ENCODE measurements at regions not wholly inside any gene's neighbourhood (a gene's known extent, or its start where the extent isn't known, plus 50 kb on each side); places are given as distances from the start of the nearest gene placed in this dataset.
"Not testable (repeated sequence)": the region's sequence is repeated elsewhere in the genome, so short reads cannot be mapped to it uniquely, and the experiment has no call there.

GRCh38 chr2:125341353-125341752 lies 1314.6 kb upstream of the GYPC start:
- DNase-seq (ENCODE audit: low read depth in 1 of 2, low spot score in 1 of 2) = no peak

DNA sequence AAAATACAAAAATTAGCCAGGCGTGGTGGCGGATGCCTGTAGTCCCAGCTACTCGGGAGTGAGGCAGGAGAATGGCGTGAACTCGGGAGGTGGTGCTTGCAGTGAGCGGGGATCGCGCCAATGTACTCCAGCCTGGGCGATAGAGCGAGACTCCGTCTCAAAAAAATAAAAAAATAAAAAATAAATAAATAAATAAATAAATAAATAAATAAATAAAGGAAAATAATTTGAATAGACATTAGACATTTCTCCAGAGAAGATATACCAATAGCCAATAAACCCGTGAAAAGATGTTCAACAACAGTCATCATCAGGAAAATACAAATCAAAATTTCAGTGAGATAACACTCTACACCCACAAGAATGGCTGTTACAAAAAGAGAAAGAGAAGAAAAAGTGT lies 1302.4 kb upstream of the GYPC start:
- not testable (repeated sequence) for DNase-seq (ENCODE audit: low read depth in 1 of 2, low spot score in 1 of 2)

- no peak for DNase-seq (ENCODE audit: low read depth in 1 of 2, low spot score in 1 of 2)
Measured at GRCh38 chr2:125364192-125364983, 1291.6 kb upstream of the GYPC start.

DNA sequence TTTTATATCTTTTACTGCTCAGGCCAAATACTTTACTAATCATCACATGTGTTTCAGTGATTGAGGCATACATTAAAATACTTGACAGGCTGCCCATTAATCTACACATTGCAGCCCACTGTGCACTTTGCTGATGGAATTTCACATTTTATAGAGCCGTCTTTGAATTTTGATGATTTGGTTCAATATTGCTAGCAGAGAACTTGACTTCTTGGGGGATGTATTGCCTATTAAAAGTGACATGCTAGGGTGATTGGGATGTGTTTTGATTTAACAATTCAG lies 1291.0 kb upstream of the GYPC start:
- no peak for DNase-seq (ENCODE audit: low read depth in 1 of 2, low spot score in 1 of 2)

DNA sequence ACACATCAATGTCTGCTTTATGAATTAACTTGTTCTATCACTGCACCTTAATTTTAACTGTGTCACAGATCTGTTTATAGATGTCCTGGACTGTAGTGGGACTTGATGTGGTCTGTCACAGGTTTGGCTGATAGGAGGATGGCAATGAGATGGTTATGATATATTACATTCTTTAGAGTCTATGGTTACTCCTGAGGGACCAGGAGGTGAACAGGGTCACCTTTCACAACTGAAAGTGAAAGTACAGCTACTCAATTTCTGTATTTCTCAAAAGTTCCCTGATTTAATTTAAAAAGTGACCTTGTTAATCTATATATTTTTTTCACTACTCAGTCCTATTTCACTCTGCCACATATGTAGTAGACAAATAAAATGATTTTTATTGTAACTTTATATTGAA lies 1284.1 kb upstream of the GYPC start:
- DNase-seq (ENCODE audit: low read depth in 1 of 2, low spot score in 1 of 2) = no peak

DNA sequence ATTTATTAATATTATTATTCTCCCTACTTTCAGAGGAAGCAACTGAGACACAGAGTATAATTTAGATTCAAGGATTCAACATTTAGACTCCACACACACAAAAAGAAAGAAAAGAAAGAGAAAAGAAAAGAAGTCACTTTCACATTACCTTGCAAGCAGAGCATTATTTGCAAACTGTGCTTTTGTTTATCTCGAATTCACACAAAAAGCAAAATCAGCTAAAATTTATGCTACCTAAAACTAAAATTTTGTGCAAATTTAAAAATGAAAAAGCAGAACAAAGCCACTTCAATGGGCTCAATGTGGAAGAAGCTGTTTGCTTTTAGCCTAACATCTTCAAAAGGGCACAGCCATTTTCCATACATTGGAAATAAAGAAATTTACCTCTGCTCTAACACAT lies 1282.7 kb upstream of the GYPC start:
- DNase-seq (ENCODE audit: low read depth in 1 of 2, low spot score in 1 of 2) = no peak

DNA sequence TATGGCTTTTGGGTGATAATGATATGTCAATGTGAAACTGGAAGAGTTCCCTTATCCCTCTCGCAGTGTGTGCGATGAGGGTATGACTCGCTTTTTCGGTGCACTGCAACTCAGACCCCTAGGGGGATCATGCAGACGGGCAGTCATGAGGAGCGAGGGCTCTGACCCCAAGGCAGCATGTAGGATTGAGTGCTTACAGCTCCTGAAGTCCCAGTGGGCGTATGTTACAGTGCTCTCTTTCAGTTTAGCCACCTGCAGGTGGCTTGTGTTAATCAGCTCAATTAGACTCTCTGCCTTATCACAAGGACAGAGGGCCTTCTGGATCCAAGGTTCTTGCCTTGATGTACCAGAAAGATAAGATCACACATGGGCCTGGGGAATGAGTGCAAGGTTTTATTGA lies 1269.9 kb upstream of the GYPC start:
- no peak for DNase-seq (ENCODE audit: low read depth in 1 of 2, low spot score in 1 of 2)

DNA sequence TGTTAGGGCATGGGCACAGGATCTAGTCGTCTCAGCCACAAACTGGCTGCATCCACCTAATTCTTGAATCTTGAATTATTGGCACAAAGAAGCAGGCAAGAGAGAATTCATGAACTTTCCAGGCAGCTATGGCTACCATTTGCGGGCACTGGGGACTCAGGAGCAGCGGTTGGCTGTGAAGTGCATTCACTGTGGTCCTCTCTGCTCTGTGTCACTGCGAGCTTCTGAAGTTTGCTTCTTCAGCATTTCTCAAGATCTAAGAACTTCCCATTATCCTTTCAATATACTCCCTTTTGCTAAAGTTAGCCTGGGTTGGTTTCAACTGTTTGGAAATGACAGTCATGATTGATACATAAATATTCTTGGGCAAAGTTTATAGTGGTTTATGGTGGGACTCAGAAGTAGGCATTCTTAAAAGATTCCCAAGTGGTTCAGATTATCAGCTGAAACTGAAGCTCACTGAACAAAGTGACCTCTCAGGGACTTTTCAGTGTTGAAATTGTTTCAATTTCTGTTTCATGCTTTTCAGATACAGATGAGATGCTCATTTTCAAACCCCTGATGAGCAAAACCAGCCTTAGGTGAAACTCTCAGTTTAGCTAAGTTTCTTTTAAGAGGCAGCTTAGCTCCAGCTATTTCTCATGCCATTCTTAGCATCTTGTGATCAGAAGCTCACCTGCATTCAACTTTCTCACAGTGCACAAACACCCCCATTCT lies 1258.3 kb upstream of the GYPC start:
- DNase-seq (ENCODE audit: low read depth in 1 of 2, low spot score in 1 of 2) = no peak

- no peak for DNase-seq (ENCODE audit: low read depth in 1 of 2, low spot score in 1 of 2)
Measured at GRCh38 chr2:125398738-125399524, 1257.0 kb upstream of the GYPC start.

- DNase-seq (ENCODE audit: low read depth in 1 of 2, low spot score in 1 of 2) = no peak
Measured at GRCh38 chr2:125405816-125406215, 1250.1 kb upstream of the GYPC start.

DNA sequence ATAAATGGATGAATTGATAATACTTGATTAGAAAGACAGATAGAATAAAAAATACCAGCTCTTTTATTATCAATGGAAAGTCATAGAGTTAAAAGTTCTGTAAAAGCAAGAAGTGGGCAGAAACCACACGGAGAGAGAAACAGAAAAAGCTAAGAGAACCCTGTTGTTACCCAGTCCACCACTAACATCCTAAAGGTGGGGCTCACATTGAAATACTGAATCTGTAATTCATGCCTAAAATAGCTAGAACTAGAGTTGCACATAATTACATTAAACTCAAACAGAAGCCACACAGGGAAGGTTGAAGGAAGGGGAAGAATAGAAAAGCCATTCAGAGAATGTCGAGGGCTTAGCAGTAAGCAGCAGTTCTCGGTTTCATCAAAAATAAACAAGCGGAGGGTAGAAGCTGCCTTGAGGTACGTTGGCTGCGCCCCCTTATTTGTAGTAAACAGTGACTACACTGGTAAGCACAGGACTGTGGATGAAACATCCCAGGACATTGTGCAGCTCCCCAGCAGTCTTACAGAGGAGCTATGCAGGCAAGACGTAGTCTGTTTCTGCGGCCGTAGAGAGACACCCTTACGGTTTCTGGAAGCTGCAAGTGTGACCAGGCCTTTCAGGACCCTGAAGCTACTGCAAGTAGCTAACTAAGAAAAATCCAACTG lies 1247.0 kb upstream of the GYPC start:
- no peak for DNase-seq (ENCODE audit: low read depth in 1 of 2, low spot score in 1 of 2)

GRCh38 chr2:125418483-125418882 lies 1237.5 kb upstream of the GYPC start:
- no peak for DNase-seq (ENCODE audit: low read depth in 1 of 2, low spot score in 1 of 2)

DNA sequence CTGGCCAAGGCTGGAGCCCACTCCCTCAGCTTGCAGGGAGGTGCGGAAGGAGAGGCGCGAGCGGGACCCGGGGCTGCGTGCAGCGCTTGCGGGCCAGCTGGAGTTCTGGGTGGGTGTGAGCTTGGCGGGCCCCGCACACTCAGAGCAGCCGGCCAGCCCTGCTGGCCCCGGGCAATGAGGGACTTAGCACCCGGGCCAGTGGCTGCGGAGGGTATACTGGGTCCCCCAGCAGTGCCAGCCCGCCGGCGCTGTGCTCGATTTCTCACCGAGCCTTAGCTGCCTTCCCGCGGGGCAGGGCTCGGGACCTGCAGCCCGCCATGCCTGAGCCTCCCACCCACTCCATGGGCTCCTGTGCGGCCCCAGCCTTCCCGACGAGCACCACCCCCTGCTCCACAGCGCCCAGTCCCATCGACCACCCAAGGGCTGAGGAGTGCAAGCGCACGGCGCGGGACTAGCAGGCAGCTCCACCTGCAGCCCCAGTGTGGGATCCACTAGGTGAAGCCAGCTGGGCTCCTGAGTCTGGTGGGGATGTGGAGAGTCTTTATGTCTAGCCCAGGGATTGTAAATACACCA lies 1233.7 kb upstream of the GYPC start:
- not testable (repeated sequence) for DNase-seq (ENCODE audit: low read depth in 1 of 2, low spot score in 1 of 2)

- no peak for DNase-seq (ENCODE audit: low read depth in 1 of 2, low spot score in 1 of 2)
Measured at GRCh38 chr2:125424266-125424785, 1231.6 kb upstream of the GYPC start.

DNA sequence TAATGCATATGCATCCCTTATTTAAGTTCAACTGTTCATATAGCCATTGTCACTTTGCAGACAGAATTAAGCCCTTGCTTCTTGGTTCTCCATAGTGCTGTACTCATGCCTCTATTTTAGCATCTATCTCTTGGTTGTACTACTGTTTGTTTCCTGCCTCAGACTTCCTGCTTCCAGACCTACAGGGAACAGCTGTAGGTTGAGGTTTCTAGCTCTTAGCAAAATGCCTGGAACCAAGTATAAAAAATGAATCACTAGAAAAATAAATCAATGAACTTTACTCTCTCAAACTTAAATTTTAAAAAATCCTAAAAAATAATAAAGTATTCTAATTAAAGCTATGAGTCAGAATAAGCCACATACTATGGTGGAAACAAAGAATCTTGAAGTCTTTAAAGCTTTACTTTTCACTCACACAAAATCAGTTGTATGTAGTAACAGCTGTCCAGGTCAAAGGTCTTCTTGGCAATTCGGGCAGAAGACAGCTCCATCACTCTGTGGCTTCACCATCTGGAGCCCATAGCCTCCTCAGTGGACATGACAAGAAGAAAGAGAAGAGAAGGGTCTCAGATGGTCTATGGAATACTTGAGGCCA lies 1228.1 kb upstream of the GYPC start:
- DNase-seq (ENCODE audit: low read depth in 1 of 2, low spot score in 1 of 2) = no peak

- DNase-seq (ENCODE audit: low read depth in 1 of 2, low spot score in 1 of 2) = no peak
Measured at GRCh38 chr2:125444106-125444505, 1211.9 kb upstream of the GYPC start.

DNA sequence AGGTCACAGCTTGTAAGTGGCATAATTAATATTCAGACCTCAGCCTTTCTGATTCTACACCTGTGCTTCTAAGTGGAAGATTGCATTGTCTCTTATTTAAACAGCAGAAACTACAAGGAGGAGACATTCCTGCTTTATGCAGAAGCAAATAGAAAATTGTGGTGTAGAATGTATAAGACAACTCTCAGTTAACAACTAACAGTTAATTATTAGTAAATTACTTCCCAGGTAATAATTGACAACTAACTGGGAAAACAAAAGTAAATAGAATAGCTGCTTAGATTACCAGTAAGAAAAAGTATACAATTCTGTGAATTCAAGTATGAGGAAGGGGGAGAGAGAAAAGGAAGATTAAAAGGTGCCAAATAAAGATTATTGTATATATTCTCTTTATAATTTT lies 1210.5 kb upstream of the GYPC start:
- no peak for DNase-seq (ENCODE audit: low read depth in 1 of 2, low spot score in 1 of 2)

GRCh38 chr2:125450092-125450491 lies 1205.9 kb upstream of the GYPC start:
- no peak for DNase-seq (ENCODE audit: low read depth in 1 of 2, low spot score in 1 of 2)

DNA sequence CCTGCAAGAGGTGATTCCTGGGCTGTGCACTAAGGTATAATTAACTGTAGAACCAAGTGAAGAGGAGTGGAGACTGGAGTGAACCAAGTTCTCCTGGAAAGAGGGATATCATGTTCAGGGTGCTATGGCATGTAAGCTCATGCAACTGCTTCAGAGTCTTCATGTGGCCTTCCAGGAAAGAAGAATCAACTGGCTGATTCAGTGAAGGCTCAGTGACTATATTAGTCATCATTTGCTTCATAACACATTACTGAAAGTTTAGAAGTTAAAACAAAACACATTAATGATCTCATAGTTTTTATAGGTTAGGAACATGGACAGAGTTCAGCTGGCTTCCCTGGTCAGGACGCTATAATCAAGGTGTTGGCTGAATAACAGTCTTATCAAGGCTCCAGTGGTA lies 1200.8 kb upstream of the GYPC start:
- no peak for DNase-seq (ENCODE audit: low read depth in 1 of 2, low spot score in 1 of 2)

DNA sequence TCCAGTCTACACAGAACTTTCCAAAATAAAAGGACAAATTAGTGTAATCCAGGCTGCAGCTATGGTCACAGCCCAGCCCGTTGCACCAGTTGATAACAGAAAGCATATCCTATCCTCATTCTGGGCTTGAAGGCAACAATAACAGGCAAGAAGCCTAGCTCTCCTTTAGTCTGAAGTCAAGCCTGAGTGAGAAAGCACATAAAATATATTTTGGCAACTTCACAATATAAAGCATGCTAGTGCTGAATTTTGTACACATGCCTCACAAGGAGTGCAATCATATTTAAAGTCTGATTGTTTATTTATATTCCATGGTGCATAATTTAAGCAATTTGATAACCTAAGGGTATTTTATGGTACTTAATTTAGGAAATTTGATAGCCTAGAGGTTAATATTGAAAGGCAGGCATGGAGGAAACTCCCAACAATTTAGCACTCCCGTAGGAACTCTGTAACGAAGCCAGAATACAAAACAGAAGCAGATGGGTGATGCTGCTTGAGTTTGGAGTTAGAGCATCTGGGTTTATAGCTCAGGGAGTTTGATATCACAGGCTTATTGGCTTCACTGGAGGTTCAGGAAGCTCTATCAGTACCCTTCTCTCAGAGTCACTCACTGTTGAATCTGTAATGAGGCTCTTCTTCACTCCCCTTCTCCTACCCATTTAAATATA lies 1199.1 kb upstream of the GYPC start:
- DNase-seq (ENCODE audit: low read depth in 1 of 2, low spot score in 1 of 2) = no peak

Data from activated T-helper 1 cell treated with anti-CD3 and anti-CD28 coated beads, Interleukin-2, amount 50 U/mL, for 16 hours (primary cell).